HFFc6 (cell line): ENCODE measurements at regions not wholly inside any gene's neighbourhood (a gene's known extent, or its start where the extent isn't known, plus 50 kb on each side); places are given as distances from the start of the nearest gene placed in this dataset.

Experiments used
- DNase-seq: peaks from one replicate; pipeline ENCODE4 v3.0.0-alpha.2; 2018
- H3K27ac Mint-ChIP-seq: 2 replicates; pipeline ENCODE4 v1.8.0; 2020; ENCODE audit warnings: mild to moderate bottlenecking, mixed read lengths
- H3K27me3 Mint-ChIP-seq: 2 replicates; pipeline ENCODE4 v1.8.0; 2021; ENCODE audit warnings: mild to moderate bottlenecking, moderate library complexity, mixed read lengths; ENCODE audit not compliant: insufficient read depth
- H3K36me3 Mint-ChIP-seq: 2 replicates; pipeline ENCODE4 v1.8.0; 2021; ENCODE audit warnings: low read depth, mixed read lengths
- H3K4me1 Mint-ChIP-seq: 2 replicates; pipeline ENCODE4 v1.8.0; 2020; ENCODE audit warnings: low read depth, mixed read lengths
- H3K4me3 Mint-ChIP-seq: 2 replicates; pipeline ENCODE4 v1.8.0; 2020; ENCODE audit warnings: mild to moderate bottlenecking, moderate library complexity, mixed read lengths
- H3K9me3 Mint-ChIP-seq: 2 replicates; pipeline ENCODE4 v1.8.0; 2020; ENCODE audit warnings: mild to moderate bottlenecking, mixed read lengths
- CTCF ChIP-seq: fragments of 200-600 bp; sonication (generic); IDR thresholded peaks from 2 replicates; pipeline ENCODE4 v1.5.0; 2021; ENCODE audit warnings: antibody characterized with exemption, mild to moderate bottlenecking

GRCh38 chr9:29637471-29638237 lies 2064.4 kb upstream of the C9orf72 start:
- Mint-ChIP-seq H3K9me3 (no peaks in the 10 kb centered on the region), H3K36me3 (no peaks in the 10 kb centered on the region), H3K27ac (no peak overlapping the region), H3K4me3 (no peak overlapping the region), H3K27me3 (0 out of 2 replicates have a peak, but pooled peaks cover 2% of the 10 kb centered on the region), H3K4me1 (peaks cover 25% of the 10 kb centered on the region)
- no peak for TF ChIP-seq CTCF
- DNase-seq, result no peak

- Mint-ChIP-seq H3K36me3 (no peaks in the 10 kb centered on the region), H3K27me3 (0 out of 2 replicates have a peak, but pooled peaks cover 2% of the 10 kb centered on the region), H3K27ac (no peak overlapping the region), H3K4me3 (no peak overlapping the region), H3K9me3 (no peaks in the 10 kb centered on the region), H3K4me1 (peaks cover 20% of the 10 kb centered on the region)
- DNase-seq, result no peak
- TF ChIP-seq CTCF, result no peak
Observed at GRCh38 chr9:29640507-29640906, 2067.2 kb upstream of the C9orf72 start.

DNA sequence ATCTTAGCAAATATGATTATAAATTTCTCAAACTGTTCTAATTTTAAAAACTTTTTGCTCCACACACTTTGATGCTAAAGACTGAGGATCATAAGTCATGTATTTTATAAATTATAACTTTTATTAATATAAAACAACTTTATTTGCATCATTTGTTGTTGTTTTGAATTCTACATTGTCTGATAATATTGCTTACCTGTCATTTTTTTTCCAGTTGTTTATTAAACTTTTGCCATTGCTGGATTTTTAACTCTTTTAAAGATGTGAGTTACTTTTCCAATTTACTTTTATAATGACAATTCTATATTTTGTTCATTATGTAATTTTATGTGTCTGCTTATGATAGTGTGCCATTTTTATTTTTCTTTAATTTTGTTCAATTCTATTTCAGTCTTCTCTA lies 2071.2 kb upstream of the C9orf72 start:
- Mint-ChIP-seq H3K9me3 (no peaks in the 10 kb centered on the region), H3K27me3 (no peaks in the 10 kb centered on the region; the same call in 1 of the 2 replicates), H3K36me3 (no peaks in the 10 kb centered on the region), H3K27ac (no peak overlapping the region), H3K4me1 (peaks cover 6% of the 10 kb centered on the region; the same call in 1 of the 2 replicates), H3K4me3 (no peak overlapping the region)
- no peak for TF ChIP-seq CTCF
- no peak for DNase-seq

DNA sequence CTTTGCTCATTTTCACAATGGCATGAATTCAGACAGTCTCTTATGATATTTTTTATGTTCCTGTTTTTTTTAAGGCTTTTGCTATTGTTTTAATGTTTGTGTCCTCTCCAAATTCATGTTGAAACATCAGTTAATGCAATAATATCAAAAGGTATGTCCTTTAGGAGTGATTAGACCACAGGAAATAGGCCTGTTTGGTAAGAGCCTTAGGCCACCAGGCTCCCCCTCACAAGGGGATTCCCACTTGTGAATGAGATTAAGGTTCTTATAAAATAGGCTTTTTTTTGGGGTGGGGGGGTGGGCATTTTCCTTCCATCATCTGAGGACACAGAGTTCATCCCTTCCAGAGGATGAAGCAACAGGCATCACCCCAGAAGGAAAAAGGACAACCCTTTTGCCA lies 2074.2 kb upstream of the C9orf72 start:
- Mint-ChIP-seq H3K4me3 (no peak overlapping the region), H3K27me3 (peaks cover 2% of the 10 kb centered on the region; the same call in 1 of the 2 replicates), H3K27ac (no peak overlapping the region), H3K9me3 (no peaks in the 10 kb centered on the region), H3K4me1 (no peaks in the 10 kb centered on the region), H3K36me3 (no peaks in the 10 kb centered on the region)
- no peak for TF ChIP-seq CTCF
- no peak for DNase-seq

DNA sequence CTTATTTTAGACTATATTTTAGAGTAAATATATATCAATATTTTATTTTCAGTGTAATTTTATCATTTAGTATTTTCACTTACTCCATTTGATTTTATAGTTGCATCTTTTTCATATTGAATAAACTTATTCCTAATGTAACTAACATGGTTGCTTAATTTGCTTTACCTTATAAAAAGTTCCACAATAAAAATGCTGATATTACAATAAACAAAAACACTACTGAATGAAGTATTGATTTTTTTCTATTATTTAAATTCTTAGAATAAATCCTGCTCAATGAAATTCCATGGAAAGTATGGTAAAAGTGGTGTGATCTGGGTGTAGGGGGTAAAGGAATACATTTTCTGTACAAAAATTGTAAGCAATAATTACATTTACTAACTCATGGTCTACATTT lies 2074.9 kb upstream of the C9orf72 start:
- DNase-seq, result no peak
- Mint-ChIP-seq H3K27ac (no peak overlapping the region), H3K4me3 (no peak overlapping the region), H3K9me3 (no peaks in the 10 kb centered on the region), H3K4me1 (no peaks in the 10 kb centered on the region), H3K27me3 (peaks cover 2% of the 10 kb centered on the region; the same call in 1 of the 2 replicates), H3K36me3 (no peaks in the 10 kb centered on the region)
- no peak for TF ChIP-seq CTCF
